HG03342 (cell line): ENCODE measurements at regions not wholly inside any gene's neighbourhood (a gene's known extent, or its start where the extent isn't known, plus 50 kb on each side); places are given as distances from the start of the nearest gene placed in this dataset.
"Not testable (repeated sequence)": the region's sequence is repeated elsewhere in the genome, so short reads cannot be mapped to it uniquely, and the experiment has no call there.

ENCODE experiments used
- ATAC-seq: cut with Tn5 transposase; IDR thresholded peaks from one replicate; pipeline ENCODE4 v1.9.1; 2021; ENCODE audit warnings: mild to moderate bottlenecking, moderate library complexity; ENCODE audit not compliant: unreplicated experiment

- ATAC-seq = no peak
Measured at GRCh38 chr20:12715991-12716680, 292.6 kb upstream of the SPTLC3 start.

GRCh38 chr20:12717061-12717460, 291.7 kb upstream of the SPTLC3 start:
- no peak for ATAC-seq

GRCh38 chr20:12718619-12719018, 290.2 kb upstream of the SPTLC3 start:
- no peak for ATAC-seq

- no peak for ATAC-seq
Measured at GRCh38 chr20:12721636-12722035, 287.1 kb upstream of the SPTLC3 start.

GRCh38 chr20:12722091-12722490, 286.7 kb upstream of the SPTLC3 start:
- ATAC-seq = no peak

- ATAC-seq = no peak
Measured at GRCh38 chr20:12723811-12724210, 285.0 kb upstream of the SPTLC3 start.

- ATAC-seq = no peak
Measured at GRCh38 chr20:12728782-12729181, 280.0 kb upstream of the SPTLC3 start.

GRCh38 chr20:12729326-12729725, 279.4 kb upstream of the SPTLC3 start:
- no peak for ATAC-seq

- no peak for ATAC-seq
Measured at GRCh38 chr20:12733811-12734210, 275.0 kb upstream of the SPTLC3 start.

- ATAC-seq = no peak
Measured at GRCh38 chr20:12737497-12737896, 271.3 kb upstream of the SPTLC3 start.

- ATAC-seq = no peak
Measured at GRCh38 chr20:12737900-12738299, 270.9 kb upstream of the SPTLC3 start.

GRCh38 chr20:12740647-12741046, 268.1 kb upstream of the SPTLC3 start:
- no peak for ATAC-seq

- ATAC-seq = no peak
Measured at GRCh38 chr20:12744037-12744436, 264.7 kb upstream of the SPTLC3 start.

GRCh38 chr20:12748359-12748994, 260.3 kb upstream of the SPTLC3 start:
- no peak for ATAC-seq

- no peak for ATAC-seq
Measured at GRCh38 chr20:12750221-12750620, 258.6 kb upstream of the SPTLC3 start.

GRCh38 chr20:12752900-12753693, 255.7 kb upstream of the SPTLC3 start:
- ATAC-seq = not testable (repeated sequence)

- ATAC-seq = not testable (repeated sequence)
Measured at GRCh38 chr20:12753742-12754141, 255.0 kb upstream of the SPTLC3 start.

- not testable (repeated sequence) for ATAC-seq
Measured at GRCh38 chr20:12759493-12759892, 249.3 kb upstream of the SPTLC3 start.

- ATAC-seq = no peak
Measured at GRCh38 chr20:12762725-12763124, 246.0 kb upstream of the SPTLC3 start.

- no peak for ATAC-seq
Measured at GRCh38 chr20:12763406-12763805, 245.4 kb upstream of the SPTLC3 start.

GRCh38 chr20:12764053-12764452, 244.7 kb upstream of the SPTLC3 start:
- ATAC-seq = no peak

GRCh38 chr20:12764851-12765250, 243.9 kb upstream of the SPTLC3 start:
- no peak for ATAC-seq
